ENCODE measurements at regions not wholly inside any gene's neighbourhood (a gene's known extent, or its start where the extent isn't known, plus 50 kb on each side); places are given as distances from the start of the nearest gene placed in this dataset.

DNA sequence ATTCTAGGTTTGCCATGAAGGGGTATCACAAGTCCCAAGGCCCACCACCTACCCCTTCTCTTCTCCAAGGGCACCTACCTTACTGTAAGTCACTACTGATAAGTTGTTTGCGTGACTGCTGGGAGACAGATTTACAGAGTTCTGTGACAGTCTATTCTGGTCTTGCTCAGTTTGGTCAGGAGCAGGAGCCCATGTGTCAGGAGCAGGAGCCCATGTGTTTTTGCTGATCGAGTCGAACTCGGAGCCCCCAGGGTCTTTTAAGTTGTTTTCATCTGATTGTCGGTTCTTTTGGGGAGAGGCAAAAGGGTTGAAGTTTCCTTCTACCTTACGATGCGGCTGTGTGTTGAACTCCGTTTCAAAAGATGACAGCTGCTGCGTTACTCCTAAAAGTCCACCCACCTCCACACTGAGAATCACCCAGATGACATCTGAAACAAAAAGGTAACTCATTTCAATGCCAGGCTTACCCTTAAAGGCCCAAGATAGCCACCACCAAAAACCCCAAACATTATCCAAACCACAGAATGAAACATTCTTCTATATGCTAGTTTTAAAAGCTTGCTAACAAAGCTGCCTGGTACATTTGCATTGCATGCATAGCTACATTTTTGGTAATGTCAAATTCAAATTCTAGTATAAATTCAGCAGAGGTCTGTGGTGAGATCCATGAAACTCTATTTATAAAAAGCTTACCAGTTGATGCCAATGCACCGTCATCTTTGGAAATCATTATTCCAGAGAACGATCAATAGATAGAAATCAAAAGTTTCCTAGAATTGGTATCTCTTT lies 50.5 kb upstream of the SPDEF start:
- Histone ChIP-seq H3K27ac (ENCODE audit: low read depth, low read length) (no peak overlapping the region), H3K4me3 (ENCODE audit: insufficient read depth, low read length) (no peak overlapping the region), H3K9me3 (ENCODE audit: low read depth, low read length) (no peaks in the 10 kb centered on the region), H2AFZ (ENCODE audit: low read length) (no peak overlapping the region), H3K4me2 (ENCODE audit: insufficient read depth, low read length) (no peak overlapping the region), H3K79me2 (ENCODE audit: insufficient read depth, low read length) (peaks cover 44% of the 10 kb centered on the region), H3K27me3 (ENCODE audit: insufficient read depth, low read length) (no peaks in the 10 kb centered on the region), H3K36me3 (ENCODE audit: insufficient read depth, low read length) (peaks cover 4% of the 10 kb centered on the region), H3K4me1 (ENCODE audit: insufficient read depth, low read length) (peaks cover 20% of the 10 kb centered on the region), H4K20me1 (ENCODE audit: insufficient read depth, low read length) (peaks cover 31% of the 10 kb centered on the region)
- DNase-seq (ENCODE audit: insufficient read length, low spot score, missing footprints), result no peak
- TF ChIP-seq, protein P1, sequence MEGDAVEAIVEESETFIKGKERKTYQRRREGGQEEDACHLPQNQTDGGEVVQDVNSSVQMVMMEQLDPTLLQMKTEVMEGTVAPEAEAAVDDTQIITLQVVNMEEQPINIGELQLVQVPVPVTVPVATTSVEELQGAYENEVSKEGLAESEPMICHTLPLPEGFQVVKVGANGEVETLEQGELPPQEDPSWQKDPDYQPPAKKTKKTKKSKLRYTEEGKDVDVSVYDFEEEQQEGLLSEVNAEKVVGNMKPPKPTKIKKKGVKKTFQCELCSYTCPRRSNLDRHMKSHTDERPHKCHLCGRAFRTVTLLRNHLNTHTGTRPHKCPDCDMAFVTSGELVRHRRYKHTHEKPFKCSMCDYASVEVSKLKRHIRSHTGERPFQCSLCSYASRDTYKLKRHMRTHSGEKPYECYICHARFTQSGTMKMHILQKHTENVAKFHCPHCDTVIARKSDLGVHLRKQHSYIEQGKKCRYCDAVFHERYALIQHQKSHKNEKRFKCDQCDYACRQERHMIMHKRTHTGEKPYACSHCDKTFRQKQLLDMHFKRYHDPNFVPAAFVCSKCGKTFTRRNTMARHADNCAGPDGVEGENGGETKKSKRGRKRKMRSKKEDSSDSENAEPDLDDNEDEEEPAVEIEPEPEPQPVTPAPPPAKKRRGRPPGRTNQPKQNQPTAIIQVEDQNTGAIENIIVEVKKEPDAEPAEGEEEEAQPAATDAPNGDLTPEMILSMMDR (IDR thresholded peaks at IDR 0.05; ENCODE audit: extremely low read depth, low read depth, low read length), result no peak

Measured in osteoblast (primary cell).